Skeletal muscle satellite cell (primary cell): ENCODE measurements at regions not wholly inside any gene's neighbourhood (a gene's known extent, or its start where the extent isn't known, plus 50 kb on each side); places are given as distances from the start of the nearest gene placed in this dataset.
"Not testable (repeated sequence)": the region's sequence is repeated elsewhere in the genome, so short reads cannot be mapped to it uniquely, and the experiment has no call there.

ENCODE experiments used
- H3K27me3 ChIP-seq: 2 replicates; pipeline ENCODE4 v1.7.0; 2013; ENCODE audit warnings: low read length; ENCODE audit not compliant: control insufficient read depth, insufficient read depth
- H3K36me3 ChIP-seq: 2 replicates; pipeline ENCODE4 v1.7.0; 2013; ENCODE audit warnings: mild to moderate bottlenecking, control low read depth, low read length; ENCODE audit not compliant: insufficient read depth
- H3K4me1 ChIP-seq: 2 replicates; pipeline ENCODE4 v1.7.0; 2013; ENCODE audit warnings: low read length; ENCODE audit not compliant: control insufficient read depth, insufficient read depth
- H3K4me2 ChIP-seq: 2 replicates; pipeline ENCODE4 v1.7.0; 2013; ENCODE audit warnings: mild to moderate bottlenecking, low read length
- H3K4me3 ChIP-seq: 2 replicates; pipeline ENCODE4 v1.7.0; 2013; ENCODE audit warnings: low read length
- H3K9ac ChIP-seq: 2 replicates; pipeline ENCODE4 v1.7.0; 2013; ENCODE audit warnings: mild to moderate bottlenecking, low read depth, low read length, moderate library complexity
- H3K9me3 ChIP-seq: replicated peaks from 2 replicates; pipeline ENCODE4 v1.7.0; 2013; ENCODE audit warnings: mild to moderate bottlenecking, control low read depth, low read length

- Histone ChIP-seq H3K36me3 (no peaks in the 10 kb centered on the region), H3K27me3 (no peaks in the 10 kb centered on the region), H3K9me3 (no peaks in the 10 kb centered on the region)
Observed at GRCh38 chr11:122022646-122023045, 93.4 kb downstream of the BLID start.

DNA sequence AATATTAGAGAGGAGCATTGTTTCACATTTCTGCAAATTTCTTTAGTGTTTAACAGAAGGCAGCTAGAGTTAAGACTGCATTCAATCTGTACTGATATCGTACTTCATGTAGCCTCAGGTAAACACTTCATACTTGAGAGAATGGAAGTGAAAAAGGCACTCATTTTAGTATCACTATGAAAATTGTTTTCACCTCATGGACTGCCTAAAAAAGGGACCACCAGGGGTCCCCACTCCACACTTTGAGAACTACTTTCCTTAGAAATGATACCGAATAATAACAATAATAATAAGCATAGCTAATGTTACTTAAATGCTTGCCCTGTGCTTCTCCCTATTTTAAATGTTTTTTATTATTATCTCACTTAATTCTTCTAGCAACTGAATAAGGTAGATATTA is 95.1 kb downstream of the BLID start:
- Histone ChIP-seq H3K4me1 (peaks cover 5% of the 10 kb centered on the region), H3K4me3 (no peak overlapping the region), H3K4me2 (no peak overlapping the region), H3K9ac (peak overlapping the region; percentile 18), H3K27me3 (no peaks in the 10 kb centered on the region), H3K36me3 (no peaks in the 10 kb centered on the region), H3K9me3 (no peaks in the 10 kb centered on the region)

More at GRCh38 chr11:122022646-122023045, 93.4 kb downstream of the BLID start:
- Histone ChIP-seq H3K4me1 (peaks cover 5% of the 10 kb centered on the region), H3K4me2 (no peak overlapping the region), H3K4me3 (no peak overlapping the region), H3K9ac (no peak overlapping the region)

DNA sequence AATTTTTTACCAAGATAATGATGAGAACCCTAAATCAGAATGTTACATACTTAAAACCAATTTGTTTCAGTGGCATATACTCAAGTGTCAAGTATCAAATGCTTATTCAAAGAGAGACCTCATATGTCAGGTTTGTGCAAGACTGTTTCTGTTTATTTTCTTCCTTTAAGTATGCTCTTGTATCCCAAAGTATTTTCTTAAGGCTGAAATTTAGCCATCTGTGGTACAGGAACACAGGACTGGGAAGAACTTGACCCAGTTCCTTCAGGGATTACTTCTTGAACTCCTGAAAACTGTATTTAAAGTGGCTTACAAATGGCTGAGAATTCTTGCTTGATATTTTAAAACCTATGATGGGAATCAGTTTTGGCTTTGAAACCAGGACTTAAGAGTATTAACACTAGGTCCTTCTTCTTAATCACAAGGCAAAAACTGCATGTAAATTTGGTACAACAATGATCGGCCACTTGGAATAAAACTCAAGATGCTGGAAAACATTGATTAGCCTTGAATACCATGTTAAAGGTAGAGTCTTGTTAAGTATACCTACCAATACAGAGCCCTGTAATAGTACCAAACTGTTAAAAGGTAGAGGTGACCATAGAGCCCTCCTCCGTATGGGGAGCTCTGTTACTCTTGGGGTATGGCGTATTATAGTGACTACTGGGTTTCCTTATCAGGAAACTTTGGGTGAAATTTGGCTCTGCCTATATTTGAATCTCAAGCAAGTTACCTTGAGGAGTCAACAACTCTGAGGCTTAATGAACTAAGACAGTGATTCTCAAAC is 95.9 kb downstream of the BLID start:
- Histone ChIP-seq H3K4me2 (no peak overlapping the region), H3K4me1 (peaks cover 5% of the 10 kb centered on the region), H3K4me3 (no peak overlapping the region), H3K9ac (no peak overlapping the region), H3K36me3 (no peaks in the 10 kb centered on the region), H3K27me3 (no peaks in the 10 kb centered on the region), H3K9me3 (no peaks in the 10 kb centered on the region)

- Histone ChIP-seq H3K4me1 (peaks cover 3% of the 10 kb centered on the region), H3K9ac (no peak overlapping the region), H3K4me3 (no peak overlapping the region), H3K27me3 (no peaks in the 10 kb centered on the region), H3K9me3 (no peaks in the 10 kb centered on the region), H3K36me3 (no peaks in the 10 kb centered on the region), H3K4me2 (no peak overlapping the region)
Observed at GRCh38 chr11:122007601-122008071, 108.4 kb downstream of the BLID start.

- Histone ChIP-seq H3K4me2 (no peak overlapping the region), H3K27me3 (no peaks in the 10 kb centered on the region), H3K4me3 (no peak overlapping the region), H3K4me1 (peaks cover 3% of the 10 kb centered on the region), H3K9me3 (no peaks in the 10 kb centered on the region), H3K36me3 (no peaks in the 10 kb centered on the region), H3K9ac (no peak overlapping the region)
Observed at GRCh38 chr11:122004446-122004845, 111.6 kb downstream of the BLID start.

- H3K4me3 ChIP-seq = no peak overlapping the region
- peaks cover 3% of the 10 kb centered on the region for H3K4me1 ChIP-seq
- H3K36me3 ChIP-seq = no peaks in the 10 kb centered on the region
- H3K9ac ChIP-seq = no peak overlapping the region
- H3K4me2 ChIP-seq = no peak overlapping the region
- no peaks in the 10 kb centered on the region for H3K27me3 ChIP-seq
- H3K9me3 ChIP-seq = no peaks in the 10 kb centered on the region
Observed at GRCh38 chr11:122002926-122003325, 113.1 kb downstream of the BLID start.

DNA sequence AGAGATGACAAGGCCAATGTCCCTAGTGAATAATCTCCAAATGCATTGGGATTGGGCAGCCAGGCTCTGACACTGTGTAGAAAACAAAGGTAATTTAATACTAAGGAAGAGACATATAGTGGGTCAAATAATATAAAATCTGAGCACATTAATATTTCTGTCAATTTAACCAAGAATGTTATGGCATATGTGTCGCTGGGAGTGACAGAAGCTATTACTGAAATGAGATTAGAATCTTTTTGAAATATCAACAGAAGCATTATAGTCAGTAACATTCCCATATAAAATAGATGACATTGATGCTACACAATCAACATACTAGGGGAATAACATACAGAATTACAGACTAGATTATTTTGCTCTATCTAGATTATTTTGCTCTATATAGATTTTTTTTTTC is 114.0 kb downstream of the BLID start:
- H3K9me3 ChIP-seq = no peaks in the 10 kb centered on the region
- H3K36me3 ChIP-seq = no peaks in the 10 kb centered on the region
- no peak overlapping the region for H3K4me3 ChIP-seq
- H3K4me2 ChIP-seq = no peak overlapping the region
- peaks cover under 1% of the 10 kb centered on the region for H3K4me1 ChIP-seq
- no peaks in the 10 kb centered on the region for H3K27me3 ChIP-seq
- H3K9ac ChIP-seq = no peak overlapping the region

GRCh38 chr11:121999651-122000050 is 116.4 kb downstream of the BLID start:
- no peaks in the 10 kb centered on the region for H3K36me3 ChIP-seq
- no peak overlapping the region for H3K4me2 ChIP-seq

GRCh38 chr11:121996574-121996973 is 119.4 kb downstream of the BLID start:
- peaks cover 6% of the 10 kb centered on the region for H3K4me1 ChIP-seq
- no peaks in the 10 kb centered on the region for H3K36me3 ChIP-seq
- no peak overlapping the region for H3K9ac ChIP-seq
- H3K4me2 ChIP-seq = peak overlapping the region; percentile 4
- no peak overlapping the region for H3K4me3 ChIP-seq
- no peaks in the 10 kb centered on the region for H3K27me3 ChIP-seq
- no peaks in the 10 kb centered on the region for H3K9me3 ChIP-seq

More at GRCh38 chr11:121999651-122000050, 116.4 kb downstream of the BLID start:
- H3K9me3 ChIP-seq = no peaks in the 10 kb centered on the region
- no peaks in the 10 kb centered on the region for H3K27me3 ChIP-seq
- no peak overlapping the region for H3K4me3 ChIP-seq
- H3K9ac ChIP-seq = no peak overlapping the region
- peaks cover 6% of the 10 kb centered on the region for H3K4me1 ChIP-seq

- Histone ChIP-seq H3K9me3 (no peaks in the 10 kb centered on the region), H3K9ac (no peak overlapping the region), H3K36me3 (no peaks in the 10 kb centered on the region), H3K4me1 (no peaks in the 10 kb centered on the region), H3K4me2 (no peak overlapping the region), H3K4me3 (no peak overlapping the region), H3K27me3 (no peaks in the 10 kb centered on the region)
Observed at GRCh38 chr11:121983901-121984300, 132.1 kb downstream of the BLID start.

DNA sequence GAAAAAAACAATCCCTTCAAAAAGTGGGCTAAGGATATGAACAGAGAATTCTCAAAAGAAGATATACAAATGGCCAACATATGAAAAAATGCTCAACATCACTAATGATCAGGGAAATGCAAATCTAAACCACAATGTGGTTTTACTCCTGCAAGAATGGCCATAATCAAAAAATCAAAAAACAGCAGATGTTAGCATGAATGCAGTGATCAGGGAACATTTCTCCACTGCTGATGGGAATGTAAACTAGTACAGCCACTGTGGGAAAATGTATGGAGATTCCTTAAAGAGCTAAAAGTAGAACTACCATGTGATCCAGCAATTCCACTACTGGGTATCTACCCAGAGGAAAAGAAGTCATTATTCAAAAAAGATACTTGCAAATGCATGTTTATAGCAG is 138.1 kb downstream of the BLID start:
- H3K9me3 ChIP-seq, H3K36me3 ChIP-seq, H3K4me1 ChIP-seq, H3K27me3 ChIP-seq, H3K4me3 ChIP-seq, H3K4me2 ChIP-seq, H3K9ac ChIP-seq: not testable (repeated sequence)

GRCh38 chr11:121968638-121969037 is 147.4 kb downstream of the BLID start:
- Histone ChIP-seq H3K4me1 (peaks cover 20% of the 10 kb centered on the region), H3K9ac (no peak overlapping the region), H3K9me3 (no peaks in the 10 kb centered on the region), H3K36me3 (no peaks in the 10 kb centered on the region), H3K4me3 (no peak overlapping the region), H3K27me3 (no peaks in the 10 kb centered on the region), H3K4me2 (no peak overlapping the region)
